ENCODE measurements at regions not wholly inside any gene's neighbourhood (a gene's known extent, or its start where the extent isn't known, plus 50 kb on each side); places are given as distances from the start of the nearest gene placed in this dataset.

DNA sequence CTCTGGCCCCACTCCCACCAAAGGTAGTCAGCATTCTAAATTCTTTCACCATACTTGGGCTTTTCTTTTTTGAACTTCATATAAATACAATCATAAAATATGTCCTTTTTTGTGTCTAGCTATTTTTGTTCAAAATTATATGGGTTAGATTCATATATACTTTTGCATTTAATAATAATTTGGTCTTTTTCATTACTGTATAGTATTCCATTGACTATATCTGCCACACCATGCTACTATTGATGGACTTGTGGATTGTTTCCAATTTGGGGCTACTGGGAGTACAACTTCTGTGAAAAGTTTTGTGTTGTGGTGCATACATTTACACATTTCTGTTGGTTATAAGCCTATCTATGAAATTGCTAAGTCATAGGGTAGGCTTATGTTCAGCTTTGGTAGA lies 85.7 kb downstream of the GLUL start (continued):
- no peak for TF ChIP-seq MED1 (CRISPR knock-in tag; IDR thresholded peaks at IDR 0.05; ENCODE audit: borderline replicate concordance)
- TF ChIP-seq THAP12 (CRISPR knock-in tag; IDR thresholded peaks at IDR 0.05) = no peak
- no peak for TF ChIP-seq FUS (optimal IDR thresholded peaks at IDR 0.05; ENCODE audit: low read depth, low read length)
- 0 out of 2 replicates have a peak, but pooled peaks have one; percentile 41 for TF ChIP-seq MAFG (tag; conservative IDR thresholded peaks at IDR 0.05)
- TF ChIP-seq ZNF224 (CRISPR knock-in tag; IDR thresholded peaks at IDR 0.05) = no peak
- no peak for TF ChIP-seq ZBED1 (IDR thresholded peaks at IDR 0.05)
- no peak for TF ChIP-seq SMARCA4 (IDR thresholded peaks at IDR 0.05)
- TF ChIP-seq FOXJ3 (CRISPR knock-in tag; IDR thresholded peaks at IDR 0.05) = no peak
- no peak for TF ChIP-seq TCF15 (CRISPR knock-in tag; IDR thresholded peaks at IDR 0.05)
- no peak for TF ChIP-seq FIP1L1 (IDR thresholded peaks at IDR 0.05; ENCODE audit: low read depth, low read length, poor library complexity, severe bottlenecking)
- no peak for TF ChIP-seq ZNF140 (CRISPR knock-in tag; IDR thresholded peaks at IDR 0.05)
- TF ChIP-seq MAX (CRISPR knock-in tag; IDR thresholded peaks at IDR 0.05) = no peak
- no peak for TF ChIP-seq FOXK2 (conservative IDR thresholded peaks at IDR 0.05 in 1 of 2, IDR thresholded peaks at IDR 0.05 in 1 of 2; ENCODE audit: low read depth in 2 of 2)
- no peak for TF ChIP-seq MBD2 (IDR thresholded peaks at IDR 0.05; ENCODE audit: borderline replicate concordance, low read depth)
- no peak for TF ChIP-seq SMARCA5 (IDR thresholded peaks at IDR 0.05)
- no peak for TF ChIP-seq MAFK (IDR thresholded peaks at IDR 0.05; ENCODE audit: low read length)
- no peak for TF ChIP-seq MYBL2 (IDR thresholded peaks at IDR 0.05; ENCODE audit: low read depth)
- TF ChIP-seq MYBL2 (CRISPR knock-in tag; IDR thresholded peaks at IDR 0.05; ENCODE audit: borderline replicate concordance) = no peak
- TF ChIP-seq, protein P1, sequence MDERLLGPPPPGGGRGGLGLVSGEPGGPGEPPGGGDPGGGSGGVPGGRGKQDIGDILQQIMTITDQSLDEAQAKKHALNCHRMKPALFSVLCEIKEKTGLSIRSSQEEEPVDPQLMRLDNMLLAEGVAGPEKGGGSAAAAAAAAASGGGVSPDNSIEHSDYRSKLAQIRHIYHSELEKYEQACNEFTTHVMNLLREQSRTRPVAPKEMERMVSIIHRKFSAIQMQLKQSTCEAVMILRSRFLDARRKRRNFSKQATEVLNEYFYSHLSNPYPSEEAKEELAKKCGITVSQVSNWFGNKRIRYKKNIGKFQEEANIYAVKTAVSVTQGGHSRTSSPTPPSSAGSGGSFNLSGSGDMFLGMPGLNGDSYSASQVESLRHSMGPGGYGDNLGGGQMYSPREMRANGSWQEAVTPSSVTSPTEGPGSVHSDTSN (CRISPR knock-in tag; IDR thresholded peaks at IDR 0.05; ENCODE audit: low read depth) = no peak
- TF ChIP-seq, protein P1 (tag; conservative IDR thresholded peaks at IDR 0.05; ENCODE audit: low read depth) = no peak
- TF ChIP-seq EHMT2 (IDR thresholded peaks at IDR 0.05) = no peak
- no peak for TF ChIP-seq HOMEZ (CRISPR knock-in tag; IDR thresholded peaks at IDR 0.05)
- no peak for TF ChIP-seq ZFP36 (IDR thresholded peaks at IDR 0.05; ENCODE audit: low read depth, low read length, partially characterized antibody)
- no peak for TF ChIP-seq ZNF324 (CRISPR knock-in tag; IDR thresholded peaks at IDR 0.05)
- peak; percentile 57 for TF ChIP-seq NFE2 (IDR thresholded peaks at IDR 0.05; ENCODE audit: low read depth)
- no peak for TF ChIP-seq ZNF384 (IDR thresholded peaks at IDR 0.05; ENCODE audit: low read depth, low read length)
- TF ChIP-seq BCOR (IDR thresholded peaks at IDR 0.05) = peak; percentile 77

Measured in K562 (cell line).